ENCODE measurements at regions not wholly inside any gene's neighbourhood (a gene's known extent, or its start where the extent isn't known, plus 50 kb on each side); places are given as distances from the start of the nearest gene placed in this dataset.
"Not testable (repeated sequence)": the region's sequence is repeated elsewhere in the genome, so short reads cannot be mapped to it uniquely, and the experiment has no call there.

GRCh38 chr3:194051366-194052149 is 84.4 kb upstream of the HES1 start:
- no peak for DNase-seq

GRCh38 chr3:194053136-194053535 is 82.8 kb upstream of the HES1 start:
- DNase-seq, result no peak

DNA sequence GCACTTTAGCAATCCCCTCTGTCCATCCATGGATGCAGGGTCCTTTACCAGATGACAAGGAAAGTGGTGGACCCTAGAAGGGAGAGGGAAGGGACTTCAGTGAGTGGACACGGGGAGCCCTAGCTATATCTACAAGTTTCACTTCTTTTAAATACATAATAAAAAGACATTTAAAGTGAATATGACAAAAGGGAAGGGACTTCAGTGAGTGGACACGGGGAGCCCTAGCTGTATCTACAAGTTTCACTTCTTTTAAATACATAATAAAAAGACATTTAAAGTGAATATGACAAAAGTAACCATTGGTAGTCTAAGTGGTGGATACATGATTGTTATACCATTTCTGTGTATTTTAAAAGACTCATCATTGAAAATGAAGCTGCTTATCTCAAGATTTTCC is 81.9 kb upstream of the HES1 start:
- DNase-seq, result no peak

- no peak for DNase-seq
Measured at GRCh38 chr3:194054540-194054939, 81.4 kb upstream of the HES1 start.

DNA sequence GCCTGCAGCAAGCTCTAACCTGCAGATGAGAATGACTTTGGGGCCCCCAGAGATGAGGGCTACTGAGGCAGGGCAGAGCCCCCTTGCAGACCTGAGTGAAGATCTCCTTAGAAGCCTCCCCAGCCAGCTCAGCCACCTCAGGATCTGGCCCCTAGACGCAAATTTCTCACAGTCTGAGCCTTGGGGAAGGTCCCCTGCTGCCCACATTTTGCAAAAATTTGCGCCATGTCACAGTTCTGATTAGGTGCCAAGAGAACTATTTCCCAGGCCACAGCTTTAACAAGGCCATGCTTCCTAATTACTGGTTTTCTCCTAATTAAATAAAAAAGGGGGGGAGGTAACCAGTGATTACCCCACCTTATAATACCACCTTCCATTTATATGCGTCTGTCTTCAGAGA is 81.0 kb upstream of the HES1 start:
- no peak for DNase-seq

DNA sequence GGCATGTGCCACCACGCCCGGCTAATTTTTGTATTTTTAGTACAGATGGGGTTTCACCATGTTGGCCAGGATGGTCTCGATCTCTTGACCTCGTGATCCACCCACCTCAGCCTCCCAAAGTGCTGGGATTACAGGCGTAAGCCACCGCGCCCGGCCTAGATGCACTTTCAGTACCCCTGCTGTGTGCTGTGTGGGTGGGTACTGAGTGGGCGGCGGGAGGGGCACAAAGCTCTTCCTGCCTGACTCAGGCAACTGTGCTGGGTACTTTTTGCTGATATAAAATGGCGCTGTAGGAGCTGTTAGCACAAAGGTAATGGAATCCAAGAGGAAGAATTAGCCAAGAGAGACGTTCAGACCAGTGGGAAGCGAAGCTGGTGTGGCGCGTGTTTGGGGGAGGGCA is 79.6 kb upstream of the HES1 start:
- DNase-seq, result not testable (repeated sequence)

- DNase-seq, result no peak
Measured at GRCh38 chr3:194056731-194057415, 79.1 kb upstream of the HES1 start.

- DNase-seq, result no peak
Measured at GRCh38 chr3:194057570-194058188, 78.3 kb upstream of the HES1 start.

- no peak for DNase-seq
Measured at GRCh38 chr3:194058189-194058571, 77.8 kb upstream of the HES1 start.

DNA sequence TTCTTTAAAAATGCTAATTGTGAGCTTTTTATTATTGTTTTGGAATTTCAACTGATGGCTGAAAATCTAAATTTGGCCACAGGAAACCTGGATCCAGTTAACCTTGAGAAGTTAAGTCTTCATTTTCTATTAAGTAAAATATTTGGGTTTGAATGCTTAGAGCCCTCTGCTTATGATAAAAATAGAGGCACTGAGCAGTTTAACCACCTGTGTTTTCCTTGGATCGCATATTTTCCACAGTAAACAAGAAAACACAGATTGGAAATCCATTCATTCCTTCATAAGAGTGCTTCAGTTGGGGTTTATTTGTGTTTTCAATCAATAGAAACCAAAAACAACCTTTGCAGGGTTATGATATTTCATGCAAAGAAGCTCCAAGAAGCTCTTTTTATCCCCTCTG is 77.2 kb upstream of the HES1 start:
- no peak for DNase-seq

GRCh38 chr3:194061421-194062030 is 74.4 kb upstream of the HES1 start:
- no peak for DNase-seq

DNA sequence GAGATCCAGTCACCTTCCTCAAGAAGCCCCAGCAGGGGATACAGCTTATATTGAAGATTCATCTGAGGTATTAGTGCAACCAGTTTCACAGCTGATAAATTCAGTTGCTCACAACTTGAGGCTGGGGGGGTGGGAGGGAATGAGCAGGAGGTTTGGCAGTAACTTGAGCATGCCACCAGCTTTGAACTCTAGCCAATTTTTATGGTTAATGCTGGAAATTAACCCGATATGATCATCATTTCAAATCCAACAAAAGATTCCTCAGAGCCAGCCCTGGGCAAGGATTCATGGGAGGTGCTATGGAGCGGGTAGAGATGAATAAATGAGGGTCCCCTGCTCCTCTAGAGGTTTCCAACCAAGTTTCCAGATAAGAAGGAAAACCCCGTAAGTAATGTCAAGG is 73.1 kb upstream of the HES1 start:
- no peak for DNase-seq

- DNase-seq, result no peak
Measured at GRCh38 chr3:194064380-194065332, 71.3 kb upstream of the HES1 start.

DNA sequence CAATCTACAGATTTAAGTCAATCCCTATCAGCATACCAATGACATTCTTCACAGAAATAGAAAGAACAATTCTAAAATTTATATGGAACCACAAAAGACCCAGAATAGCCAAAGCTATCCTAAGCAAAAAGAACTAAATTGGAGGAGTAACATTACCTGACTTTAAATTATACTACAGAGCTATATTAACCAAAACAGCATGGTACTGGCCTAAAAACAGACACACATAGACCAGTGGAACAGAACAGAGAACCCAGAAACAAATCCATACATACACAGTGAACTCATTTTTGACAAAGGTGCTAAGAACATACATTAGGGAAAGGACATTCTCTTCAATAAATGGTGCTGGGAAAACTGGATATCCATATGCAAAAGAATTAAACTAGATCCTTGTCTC is 68.6 kb upstream of the HES1 start:
- DNase-seq, result not testable (repeated sequence)

DNA sequence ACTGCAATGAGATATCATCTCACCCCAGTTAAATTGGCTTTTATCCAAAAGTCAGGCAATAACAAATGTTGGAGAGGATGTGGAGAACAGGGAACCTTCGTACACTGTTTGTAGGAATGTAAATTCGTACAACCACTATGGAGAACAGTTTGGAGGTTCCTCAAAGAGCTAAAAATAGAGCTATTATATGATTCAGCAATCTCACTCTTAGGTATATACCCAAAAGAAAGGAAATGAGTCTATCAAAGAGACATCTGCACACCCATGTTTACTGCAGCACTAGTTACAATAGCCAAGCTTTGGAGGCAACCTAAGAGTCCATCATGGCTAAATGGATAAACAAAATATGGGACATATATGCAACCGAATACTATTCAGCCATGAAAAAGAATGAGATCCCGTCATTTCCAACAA is 68.0 kb upstream of the HES1 start:
- DNase-seq, result no peak

- no peak for DNase-seq
Measured at GRCh38 chr3:194069421-194070219, 66.3 kb upstream of the HES1 start.

DNA sequence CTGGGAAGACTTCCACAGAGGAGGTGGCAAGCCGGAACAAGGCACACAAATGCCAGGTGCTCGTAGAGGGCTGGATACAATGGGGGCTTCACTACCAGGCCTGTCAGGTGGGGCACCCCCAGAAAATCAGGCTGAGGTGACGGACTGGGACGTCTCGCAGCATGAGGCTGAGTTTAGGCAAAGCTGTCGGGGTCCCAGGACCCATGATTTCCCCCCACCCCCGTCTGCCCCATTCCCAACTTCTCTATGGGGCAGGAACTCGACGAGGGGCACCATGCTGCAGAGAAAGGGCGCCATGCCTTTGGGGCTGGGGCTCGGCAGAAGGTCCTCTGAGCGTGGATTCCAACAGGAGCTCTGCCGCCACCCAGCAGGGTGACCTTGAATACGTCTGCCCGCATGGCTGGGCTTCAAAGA is 65.7 kb upstream of the HES1 start:
- DNase-seq, result no peak

GRCh38 chr3:194070634-194071409 is 65.1 kb upstream of the HES1 start:
- DNase-seq, result peak; percentile 54

- DNase-seq, result no peak
Measured at GRCh38 chr3:194072097-194072428, 63.9 kb upstream of the HES1 start.

DNA sequence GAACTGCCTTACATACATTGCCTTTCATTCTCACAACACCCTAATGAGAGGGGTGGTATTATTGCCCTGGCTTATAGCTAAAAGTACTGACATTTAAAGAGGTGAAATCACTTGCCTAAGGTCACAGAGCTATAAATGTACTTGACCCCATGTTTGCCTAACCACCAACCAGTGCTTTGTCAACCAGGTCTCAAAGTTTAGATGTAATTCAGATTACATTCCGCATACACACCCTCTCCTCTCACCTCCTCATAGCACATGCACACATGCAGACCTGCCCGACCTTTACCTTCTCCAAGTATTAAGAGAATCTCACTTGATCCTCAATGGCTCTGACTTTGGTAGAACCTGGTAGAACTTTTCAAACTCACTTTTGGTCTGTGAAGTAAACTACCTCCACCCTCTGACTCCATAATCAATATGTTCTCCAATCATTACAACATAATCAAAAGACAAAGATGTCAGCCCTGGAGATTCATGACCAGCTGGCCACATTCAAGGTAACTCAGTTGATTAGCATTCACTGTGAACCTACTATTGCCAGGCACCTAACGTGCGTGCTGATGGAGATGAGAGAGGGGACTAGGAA is 63.2 kb upstream of the HES1 start:
- no peak for DNase-seq
